ENCODE measurements at regions not wholly inside any gene's neighbourhood (a gene's known extent, or its start where the extent isn't known, plus 50 kb on each side); places are given as distances from the start of the nearest gene placed in this dataset.

- FAIRE-seq (no peak), DNase-seq (ENCODE audit: low read depth in 1 of 2, low spot score in 2 of 2) (no peak)
- H3K4me1 ChIP-seq (replicated peaks in 1 of 4; ENCODE audit: control insufficient read depth in 3 of 4, insufficient read depth in 4 of 4, low read length in 3 of 4), result no peaks in the 10 kb centered on the region
- no peak overlapping the region for H3K4ac ChIP-seq (replicated peaks; ENCODE audit: insufficient read length, low read depth, low read length)
- no peaks in the 10 kb centered on the region for H4K20me1 ChIP-seq (replicated peaks in 1 of 2; ENCODE audit: control insufficient read depth in 1 of 2, insufficient read depth in 2 of 2, low read length in 2 of 2)
- no peak for TF ChIP-seq POLR2A (IDR thresholded peaks at IDR 0.05; ENCODE audit: control extremely low read depth in 1 of 2, low read depth in 2 of 2, low read length in 2 of 2)
- TF ChIP-seq RAD21 (IDR thresholded peaks at IDR 0.05 in 1 of 2, conservative IDR thresholded peaks at IDR 0.05 in 1 of 2; ENCODE audit: low read depth in 2 of 2, low read length in 2 of 2), result no peak
- no peak for TF ChIP-seq E2F6 (IDR thresholded peaks at IDR 0.05)
- no peak for TF ChIP-seq JUND (IDR thresholded peaks at IDR 0.05; ENCODE audit: low read length)
- TF ChIP-seq RXRA (IDR thresholded peaks at IDR 0.05; ENCODE audit: insufficient read depth, low read depth, low read length), result no peak
- TF ChIP-seq CREB1 (IDR thresholded peaks at IDR 0.05), result no peak
- no peak for TF ChIP-seq FOSL1 (IDR thresholded peaks at IDR 0.05; ENCODE audit: insufficient read depth, low read depth, low read length)
- TF ChIP-seq CEBPB (IDR thresholded peaks at IDR 0.05; ENCODE audit: low read depth, low read length), result no peak
- TF ChIP-seq KDM5A (IDR thresholded peaks at IDR 0.05; ENCODE audit: low read length), result no peak
- no peak for TF ChIP-seq YY1 (IDR thresholded peaks at IDR 0.05; ENCODE audit: low read depth, low read length)
- TF ChIP-seq HDAC6 (IDR thresholded peaks at IDR 0.05; ENCODE audit: low read depth, low read length), result no peak
- TF ChIP-seq EGR1 (IDR thresholded peaks at IDR 0.05; ENCODE audit: borderline replicate concordance, low read depth, low read length), result no peak
- TF ChIP-seq TCF12 (IDR thresholded peaks at IDR 0.05; ENCODE audit: low read depth, low read length), result no peak
- no peak overlapping the region for H2BK120ac ChIP-seq (replicated peaks; ENCODE audit: low read depth, low read length)
- H3K79me2 ChIP-seq (ENCODE audit: control insufficient read depth in 1 of 2, insufficient read depth in 2 of 2, low read length in 2 of 2), result no peaks in the 10 kb centered on the region
- WGBS, 2 experiments (ENCODE audit: extremely low coverage in 1 of 2, insufficient coverage in 1 of 2, insufficient read length in 1 of 2, insufficient replicate concordance in 2 of 2, low coverage in 1 of 2, low lambda C conversion rate in 2 of 2, missing lambda C conversion rate in 1 of 2), result 86% methylated on average over 1 of the region's 1 CpG; no CpG with 5 or more reads in 1 of the 2 experiments
- H3K9me3 ChIP-seq (ENCODE audit: insufficient read depth in 2 of 2, low read depth in 1 of 2, low read length in 1 of 2), result no peaks in the 10 kb centered on the region; a peak in 1 of 4 replicates
- no peak overlapping the region for H3K4me2 ChIP-seq (ENCODE audit: insufficient read depth in 1 of 2, low read depth in 2 of 2, low read length in 2 of 2)
- H3K79me1 ChIP-seq (ENCODE audit: low read depth, low read length), result no peaks in the 10 kb centered on the region
- no peak overlapping the region for H3K9ac ChIP-seq (replicated peaks in 1 of 4; ENCODE audit: extremely low read depth in 1 of 4, low read depth in 3 of 4, low read length in 3 of 4)
- ChIA-PET CTCF (ENCODE audit: partially characterized antibody) (interaction anchor here (0.6 kb wide), 1 partner anchor 658 kb away, joined by 3 read pairs; no protein-coding TSS in a partner anchor), POLR2A (ENCODE audit: partially characterized antibody) (interaction anchor here (0.9 kb wide), 1 partner anchor 14 kb away, joined by 3 read pairs; no protein-coding TSS in a partner anchor)
- no peak overlapping the region for H4K5ac ChIP-seq (ENCODE audit: insufficient read length, low read depth, low read length)
- no peaks in the 10 kb centered on the region for H3K23me2 ChIP-seq (ENCODE audit: low read depth, low read length)
- H3K14ac ChIP-seq (ENCODE audit: insufficient read length), result no peak overlapping the region
- H3K27ac ChIP-seq (ENCODE audit: low read depth, low read length), result no peak overlapping the region
- no peak overlapping the region for H4K91ac ChIP-seq (replicated peaks; ENCODE audit: insufficient read length, low read length)
- no peak overlapping the region for H3K23ac ChIP-seq (ENCODE audit: insufficient read length)
- no peak overlapping the region for H3K56ac ChIP-seq (replicated peaks; ENCODE audit: insufficient read length, low read depth, low read length)
- no peak overlapping the region for H2AK5ac ChIP-seq (ENCODE audit: low read depth, low read length)
- H3K36me3 ChIP-seq (ENCODE audit: control insufficient read depth in 2 of 4, insufficient read depth in 4 of 4, low read length in 3 of 4), result no peaks in the 10 kb centered on the region
- H3K4me3 ChIP-seq (ENCODE audit: extremely low read depth in 1 of 4, insufficient read depth in 2 of 4, low read depth in 3 of 4, low read length in 4 of 4), result no peak overlapping the region
- H2BK15ac ChIP-seq (ENCODE audit: low read length), result no peak overlapping the region
- H4K8ac ChIP-seq (ENCODE audit: extremely low read depth, insufficient read depth, low read length), result no peak overlapping the region
- no peak overlapping the region for H2BK12ac ChIP-seq (ENCODE audit: low read depth, low read length)
- H3K18ac ChIP-seq (ENCODE audit: extremely low read depth, low read length), result no peak overlapping the region
- H2BK5ac ChIP-seq (ENCODE audit: low read depth, low read length), result no peak overlapping the region
- H2BK20ac ChIP-seq (ENCODE audit: low read length), result no peak overlapping the region
- no peaks in the 10 kb centered on the region for H3K27me3 ChIP-seq (replicated peaks in 1 of 4; ENCODE audit: control insufficient read depth in 3 of 4, extremely low read depth in 1 of 4, insufficient read depth in 3 of 4, low read length in 3 of 4)
- H2AFZ ChIP-seq (ENCODE audit: low read length), result no peak overlapping the region
These were observed 66.4 kb upstream of the TNFSF18 start for GRCh38 chr1:173117108-173117633.

Measured in H1 (cell line).